PFSK-1 (cell line): ENCODE measurements at regions not wholly inside any gene's neighbourhood (a gene's known extent, or its start where the extent isn't known, plus 50 kb on each side); places are given as distances from the start of the nearest gene placed in this dataset.

Experiments used
- FOXP2 ChIP-seq: optimal IDR thresholded peaks from 2 replicates; pipeline ENCODE3; 2011; ENCODE audit warnings: borderline replicate concordance, control low read depth, inconsistent platforms; ENCODE audit not compliant: insufficient read depth; ENCODE audit errors: extremely low read length, extremely low read depth
- POLR2AphosphoS5 ChIP-seq: IDR thresholded peaks from 2 replicates; pipeline ENCODE4 v1.6.1; 2012; ENCODE audit warnings: low read depth, mild to moderate bottlenecking, control low read depth, low read length, moderate library complexity
- REST ChIP-seq, 2 experiments: IDR thresholded peaks; 2 replicates each; pipeline versions ENCODE4 v1.6.1 to v1.8.0; 2011 to 2012; ENCODE audit warnings: low read depth in 2 of 2, low read length in 2 of 2, control low read depth in 1 of 2, inconsistent platforms in 1 of 2, mild to moderate bottlenecking in 1 of 2, moderate library complexity in 1 of 2; ENCODE audit not compliant: insufficient read depth in 1 of 2
- TAF1 ChIP-seq: IDR thresholded peaks from 2 replicates; pipeline ENCODE4 v1.6.1; 2012; ENCODE audit warnings: low read length, control low read depth, borderline replicate concordance; ENCODE audit not compliant: insufficient read depth

GRCh38 chr3:163018664-163019063, 1522.1 kb downstream of the OTOL1 start:
- TF ChIP-seq POLR2AphosphoS5 = no peak
- TF ChIP-seq TAF1 = no peak
- TF ChIP-seq FOXP2 = no peak
- no peak for TF ChIP-seq REST (IDR thresholded peaks at IDR 0.05; ENCODE audit: insufficient read depth in 1 of 2, low read depth in 2 of 2, low read length in 2 of 2)
